ENCODE measurements at regions not wholly inside any gene's neighbourhood (a gene's known extent, or its start where the extent isn't known, plus 50 kb on each side); places are given as distances from the start of the nearest gene placed in this dataset.

DNA sequence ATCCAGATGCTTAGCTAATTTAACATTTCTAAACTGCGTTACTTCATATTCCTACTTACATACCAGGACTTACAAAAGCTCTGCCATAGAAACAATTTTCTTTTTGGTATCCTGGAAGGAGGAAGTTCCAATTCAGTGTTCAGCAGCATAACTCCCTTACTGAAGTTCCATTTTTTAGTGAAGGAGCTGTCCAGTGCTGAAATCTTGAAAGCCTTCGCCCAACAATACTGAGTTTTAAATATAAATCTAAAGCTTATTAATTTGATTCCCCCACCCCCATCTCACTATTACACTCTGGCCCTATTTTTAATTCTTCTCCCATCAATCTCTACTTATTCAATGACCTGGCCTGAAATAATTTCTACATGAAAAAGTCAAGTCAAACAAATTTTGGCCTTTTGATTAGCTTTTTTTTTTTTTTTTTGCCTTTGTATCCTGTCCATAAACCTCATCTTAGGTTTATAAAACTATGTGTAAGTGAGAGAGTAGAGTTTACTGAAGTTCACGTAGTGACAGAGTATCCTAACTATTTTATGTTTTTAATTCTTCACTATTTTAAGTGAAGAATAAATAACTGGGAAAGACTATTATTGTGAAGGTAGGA is 323.0 kb upstream of the PLD5 start:
- Histone ChIP-seq H3K27me3 (ENCODE audit: control insufficient read depth, insufficient read depth, low read length) (no peaks in the 10 kb centered on the region), H3K27ac (ENCODE audit: insufficient read depth, low read length) (no peak overlapping the region), H3K9ac (ENCODE audit: insufficient read depth, low read length) (no peak overlapping the region), H3K79me2 (ENCODE audit: control insufficient read depth, insufficient read depth, low read length) (no peaks in the 10 kb centered on the region), H3K4me1 (ENCODE audit: control insufficient read depth, extremely low read depth, insufficient read depth, low read length) (no peaks in the 10 kb centered on the region), H3K36me3 (ENCODE audit: control insufficient read depth, insufficient read depth, low read length) (no peaks in the 10 kb centered on the region), H3K9me3 (ENCODE audit: control insufficient read depth, insufficient read depth, low read depth, low read length) (no peaks in the 10 kb centered on the region), H3K4me3 (replicated peaks in 1 of 4; ENCODE audit: control extremely low read depth in 1 of 4, insufficient read depth in 1 of 4, low read depth in 3 of 4, low read length in 4 of 4) (no peak overlapping the region), H2AFZ (ENCODE audit: low read length) (no peak overlapping the region), H3K4me2 (ENCODE audit: extremely low read depth, insufficient read depth, low read length) (no peak overlapping the region), H4K20me1 (ENCODE audit: control insufficient read depth, extremely low read depth, insufficient read depth, low read length) (no peaks in the 10 kb centered on the region)
- TF ChIP-seq, protein P1, sequence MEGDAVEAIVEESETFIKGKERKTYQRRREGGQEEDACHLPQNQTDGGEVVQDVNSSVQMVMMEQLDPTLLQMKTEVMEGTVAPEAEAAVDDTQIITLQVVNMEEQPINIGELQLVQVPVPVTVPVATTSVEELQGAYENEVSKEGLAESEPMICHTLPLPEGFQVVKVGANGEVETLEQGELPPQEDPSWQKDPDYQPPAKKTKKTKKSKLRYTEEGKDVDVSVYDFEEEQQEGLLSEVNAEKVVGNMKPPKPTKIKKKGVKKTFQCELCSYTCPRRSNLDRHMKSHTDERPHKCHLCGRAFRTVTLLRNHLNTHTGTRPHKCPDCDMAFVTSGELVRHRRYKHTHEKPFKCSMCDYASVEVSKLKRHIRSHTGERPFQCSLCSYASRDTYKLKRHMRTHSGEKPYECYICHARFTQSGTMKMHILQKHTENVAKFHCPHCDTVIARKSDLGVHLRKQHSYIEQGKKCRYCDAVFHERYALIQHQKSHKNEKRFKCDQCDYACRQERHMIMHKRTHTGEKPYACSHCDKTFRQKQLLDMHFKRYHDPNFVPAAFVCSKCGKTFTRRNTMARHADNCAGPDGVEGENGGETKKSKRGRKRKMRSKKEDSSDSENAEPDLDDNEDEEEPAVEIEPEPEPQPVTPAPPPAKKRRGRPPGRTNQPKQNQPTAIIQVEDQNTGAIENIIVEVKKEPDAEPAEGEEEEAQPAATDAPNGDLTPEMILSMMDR (conservative IDR thresholded peaks at IDR 0.05 in 1 of 2, IDR thresholded peaks at IDR 0.05 in 1 of 2; ENCODE audit: low read depth in 1 of 2, low read length in 2 of 2) = no peak
- no peak for TF ChIP-seq EZH2 (IDR thresholded peaks at IDR 0.05; ENCODE audit: low read length, missing control alignments)
- DNase-seq (ENCODE audit: low read depth in 2 of 2) = peak; percentile 9 to 12

DNA sequence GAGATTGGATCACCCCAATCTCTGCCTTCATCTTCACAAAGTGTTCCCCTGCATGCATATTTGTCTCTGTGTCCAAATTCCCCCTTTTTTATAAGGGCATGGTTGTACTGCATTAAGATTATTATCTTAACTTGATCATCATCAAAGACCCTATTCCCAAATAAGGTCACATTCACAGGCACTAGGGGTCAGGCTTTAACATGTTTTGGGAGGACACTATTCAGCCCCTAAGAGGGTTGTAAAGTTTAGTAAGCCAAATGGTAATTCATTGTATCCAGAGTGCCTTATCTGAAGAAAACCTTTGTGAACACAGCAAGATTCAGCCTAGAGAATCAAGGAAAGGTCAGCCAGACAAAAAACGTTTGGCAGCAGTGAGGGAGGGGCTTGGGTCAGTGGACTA is 317.6 kb upstream of the PLD5 start:
- Histone ChIP-seq H2AFZ (ENCODE audit: low read length) (no peak overlapping the region), H3K27me3 (ENCODE audit: control insufficient read depth, insufficient read depth, low read length) (no peaks in the 10 kb centered on the region), H3K4me3 (replicated peaks in 1 of 4; ENCODE audit: control extremely low read depth in 1 of 4, insufficient read depth in 1 of 4, low read depth in 3 of 4, low read length in 4 of 4) (no peak overlapping the region), H3K36me3 (ENCODE audit: control insufficient read depth, insufficient read depth, low read length) (no peaks in the 10 kb centered on the region), H3K4me2 (ENCODE audit: extremely low read depth, insufficient read depth, low read length) (no peak overlapping the region), H3K4me1 (ENCODE audit: control insufficient read depth, extremely low read depth, insufficient read depth, low read length) (no peaks in the 10 kb centered on the region), H3K27ac (ENCODE audit: insufficient read depth, low read length) (no peak overlapping the region), H3K9me3 (ENCODE audit: control insufficient read depth, insufficient read depth, low read depth, low read length) (no peaks in the 10 kb centered on the region), H3K79me2 (ENCODE audit: control insufficient read depth, insufficient read depth, low read length) (no peaks in the 10 kb centered on the region), H3K9ac (ENCODE audit: insufficient read depth, low read length) (no peak overlapping the region), H4K20me1 (ENCODE audit: control insufficient read depth, extremely low read depth, insufficient read depth, low read length) (no peaks in the 10 kb centered on the region)
- no peak for DNase-seq (ENCODE audit: low read depth in 2 of 2)
- TF ChIP-seq, protein P1 (conservative IDR thresholded peaks at IDR 0.05 in 1 of 2, IDR thresholded peaks at IDR 0.05 in 1 of 2; ENCODE audit: low read depth in 1 of 2, low read length in 2 of 2) = no peak
- TF ChIP-seq EZH2 (IDR thresholded peaks at IDR 0.05; ENCODE audit: low read length, missing control alignments) = no peak

DNA sequence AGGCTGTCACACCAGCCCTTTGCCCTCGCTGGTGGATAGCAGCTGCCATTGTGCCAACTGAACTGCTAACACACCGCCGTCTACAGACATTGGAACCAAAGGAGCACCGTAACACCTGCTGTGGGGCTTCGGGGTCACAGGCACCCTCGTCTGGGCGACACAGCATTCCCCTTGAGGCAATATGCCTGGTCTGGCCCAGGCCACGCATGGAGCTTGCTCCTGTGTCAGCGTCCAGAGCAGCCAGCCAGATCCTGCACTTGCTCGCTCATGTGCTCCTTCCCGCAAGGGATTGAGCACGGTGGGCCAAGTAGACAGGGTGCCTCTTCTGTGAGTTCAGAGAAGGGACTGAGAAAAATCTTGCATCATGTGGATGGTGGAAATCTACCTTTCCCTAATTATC is 314.6 kb upstream of the PLD5 start:
- no peak overlapping the region for H2AFZ ChIP-seq (ENCODE audit: low read length)
- no peaks in the 10 kb centered on the region for H3K4me1 ChIP-seq (ENCODE audit: control insufficient read depth, extremely low read depth, insufficient read depth, low read length)
- no peak overlapping the region for H3K27ac ChIP-seq (ENCODE audit: insufficient read depth, low read length)
- DNase-seq (ENCODE audit: low read depth in 2 of 2) = no peak
- no peaks in the 10 kb centered on the region for H4K20me1 ChIP-seq (ENCODE audit: control insufficient read depth, extremely low read depth, insufficient read depth, low read length)
- no peaks in the 10 kb centered on the region for H3K36me3 ChIP-seq (ENCODE audit: control insufficient read depth, insufficient read depth, low read length)
- H3K9ac ChIP-seq (ENCODE audit: insufficient read depth, low read length) = no peak overlapping the region
- no peaks in the 10 kb centered on the region for H3K79me2 ChIP-seq (ENCODE audit: control insufficient read depth, insufficient read depth, low read length)
- TF ChIP-seq EZH2 (IDR thresholded peaks at IDR 0.05; ENCODE audit: low read length, missing control alignments) = no peak
- no peaks in the 10 kb centered on the region for H3K27me3 ChIP-seq (ENCODE audit: control insufficient read depth, insufficient read depth, low read length)
- H3K4me2 ChIP-seq (ENCODE audit: extremely low read depth, insufficient read depth, low read length) = no peak overlapping the region
- no peak overlapping the region for H3K4me3 ChIP-seq (replicated peaks in 1 of 4; ENCODE audit: control extremely low read depth in 1 of 4, insufficient read depth in 1 of 4, low read depth in 3 of 4, low read length in 4 of 4)
- no peaks in the 10 kb centered on the region for H3K9me3 ChIP-seq (ENCODE audit: control insufficient read depth, insufficient read depth, low read depth, low read length)
